ENCODE measurements at regions not wholly inside any gene's neighbourhood (a gene's known extent, or its start where the extent isn't known, plus 50 kb on each side); places are given as distances from the start of the nearest gene placed in this dataset.

GRCh38 chr20:11101243-11101642, 427.4 kb upstream of the JAG1 start:
- DNase-seq (ENCODE audit: extremely low spot score, insufficient read length, low read depth) (no peak), FAIRE-seq (no peak)

GRCh38 chr20:11101696-11102095, 427.9 kb upstream of the JAG1 start:
- DNase-seq (ENCODE audit: extremely low spot score, insufficient read length, low read depth) (no peak), FAIRE-seq (no peak)

GRCh38 chr20:11103866-11104265, 430.1 kb upstream of the JAG1 start:
- no peak for FAIRE-seq

GRCh38 chr20:11108102-11108810, 434.5 kb upstream of the JAG1 start:
- FAIRE-seq = no peak
- DNase-seq (ENCODE audit: extremely low spot score, insufficient read length, low read depth) = no peak

More at GRCh38 chr20:11103866-11104265, 430.1 kb upstream of the JAG1 start:
- DNase-seq (ENCODE audit: extremely low spot score, insufficient read length, low read depth) = no peak

GRCh38 chr20:11110535-11110934, 436.7 kb upstream of the JAG1 start:
- DNase-seq (ENCODE audit: extremely low spot score, insufficient read length, low read depth) (no peak), FAIRE-seq (no peak)

- FAIRE-seq (no peak), DNase-seq (ENCODE audit: extremely low spot score, insufficient read length, low read depth) (no peak)
These were observed 437.4 kb upstream of the JAG1 start for GRCh38 chr20:11111191-11111590.

- FAIRE-seq (no peak), DNase-seq (ENCODE audit: extremely low spot score, insufficient read length, low read depth) (no peak)
These were observed 439.0 kb upstream of the JAG1 start for GRCh38 chr20:11112832-11113231.

- DNase-seq (ENCODE audit: extremely low spot score, insufficient read length, low read depth) (no peak), FAIRE-seq (no peak)
These were observed 440.6 kb upstream of the JAG1 start for GRCh38 chr20:11114382-11114781.

GRCh38 chr20:11117808-11118528, 444.2 kb upstream of the JAG1 start:
- no peak for DNase-seq (ENCODE audit: extremely low spot score, insufficient read length, low read depth)
- FAIRE-seq = no peak

GRCh38 chr20:11118802-11119380, 445.1 kb upstream of the JAG1 start:
- no peak for FAIRE-seq
- no peak for DNase-seq (ENCODE audit: extremely low spot score, insufficient read length, low read depth)

- DNase-seq (ENCODE audit: extremely low spot score, insufficient read length, low read depth) (no peak), FAIRE-seq (no peak)
These were observed 445.8 kb upstream of the JAG1 start for GRCh38 chr20:11119573-11119972.

GRCh38 chr20:11120431-11120830, 446.6 kb upstream of the JAG1 start:
- no peak for FAIRE-seq
- DNase-seq (ENCODE audit: extremely low spot score, insufficient read length, low read depth) = no peak

- no peak for DNase-seq (ENCODE audit: extremely low spot score, insufficient read length, low read depth)
- FAIRE-seq = no peak
These were observed 451.2 kb upstream of the JAG1 start for GRCh38 chr20:11124849-11125505.

GRCh38 chr20:11128220-11128718, 454.5 kb upstream of the JAG1 start:
- FAIRE-seq (no peak), DNase-seq (ENCODE audit: extremely low spot score, insufficient read length, low read depth) (no peak)

- FAIRE-seq (no peak), DNase-seq (ENCODE audit: extremely low spot score, insufficient read length, low read depth) (no peak)
These were observed 454.9 kb upstream of the JAG1 start for GRCh38 chr20:11128721-11129120.

GRCh38 chr20:11130554-11131166, 456.9 kb upstream of the JAG1 start:
- DNase-seq (ENCODE audit: extremely low spot score, insufficient read length, low read depth) (no peak), FAIRE-seq (no peak)

- FAIRE-seq (no peak), DNase-seq (ENCODE audit: extremely low spot score, insufficient read length, low read depth) (no peak)
These were observed 459.1 kb upstream of the JAG1 start for GRCh38 chr20:11132819-11133415.

GRCh38 chr20:11136691-11137090, 462.9 kb upstream of the JAG1 start:
- DNase-seq (ENCODE audit: extremely low spot score, insufficient read length, low read depth) (no peak), FAIRE-seq (no peak)

GRCh38 chr20:11137688-11138087, 463.9 kb upstream of the JAG1 start:
- FAIRE-seq (no peak), DNase-seq (ENCODE audit: extremely low spot score, insufficient read length, low read depth) (no peak)

GRCh38 chr20:11140359-11140758, 466.6 kb upstream of the JAG1 start:
- FAIRE-seq = no peak
- no peak for DNase-seq (ENCODE audit: extremely low spot score, insufficient read length, low read depth)

All from GM18507 (cell line).